ENCODE measurements at regions not wholly inside any gene's neighbourhood (a gene's known extent, or its start where the extent isn't known, plus 50 kb on each side); places are given as distances from the start of the nearest gene placed in this dataset.

GRCh38 chr20:62545901-62546525 is 70.2 kb upstream of the GATA5 start:
- DNase-seq (no peak), ATAC-seq (no peak)
- TF ChIP-seq CTCF (IDR thresholded peaks at IDR 0.05) = no peak
- Histone ChIP-seq H3K27ac (ENCODE audit: low read length) (no peak overlapping the region), H3K9me3 (ENCODE audit: control insufficient read depth, insufficient read depth, low read length) (no peaks in the 10 kb centered on the region), H3K36me3 (ENCODE audit: control insufficient read depth, insufficient read depth, low read length) (no peaks in the 10 kb centered on the region), H3K4me1 (ENCODE audit: control insufficient read depth, insufficient read depth, low read length) (peaks cover 63% of the 10 kb centered on the region), H3K4me3 (ENCODE audit: low read length) (no peak overlapping the region), H3K27me3 (ENCODE audit: control insufficient read depth, insufficient read depth, low read length) (peaks cover 9% of the 10 kb centered on the region)
- H3K9me3 Mint-ChIP-seq = no peaks in the 10 kb centered on the region
- H3K4me1 Mint-ChIP-seq = peaks cover 6 to 42% of the 10 kb centered on the region in 2 donors
- intact Hi-C loops (cut with micrococcal nuclease) = no loop called here
- no peak overlapping the region for H3K4me3 Mint-ChIP-seq
- WGBS (ENCODE audit: insufficient coverage) = 88% methylated on average over 22 of the region's 22 CpGs
- H3K27ac Mint-ChIP-seq = no peak overlapping the region
- H3K36me3 Mint-ChIP-seq = no peaks in the 10 kb centered on the region
- peaks cover 5 to 8% of the 10 kb centered on the region in 2 donors for H3K27me3 Mint-ChIP-seq (ENCODE audit: low read depth in 2 of 2)

DNA sequence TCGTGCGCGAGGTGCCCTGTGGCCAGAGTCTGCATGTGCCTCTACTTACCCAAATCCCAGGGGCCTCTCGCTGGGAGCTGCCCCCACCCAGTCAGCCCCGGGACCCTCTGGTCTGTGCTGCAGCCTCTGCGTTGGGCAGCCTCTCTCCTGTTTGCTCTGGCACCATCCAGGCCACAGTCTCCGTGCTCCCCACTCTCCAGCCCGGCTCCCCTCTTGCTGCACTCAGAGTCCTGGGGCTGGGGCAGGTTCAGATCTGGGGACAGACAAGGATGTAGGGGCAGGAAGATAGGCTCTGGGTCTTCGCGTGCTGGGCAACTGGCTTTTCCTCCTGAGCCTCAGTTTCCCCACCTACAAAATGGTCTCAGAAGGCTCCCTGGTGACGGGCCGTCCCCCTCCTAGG is 70.8 kb upstream of the GATA5 start:
- Histone ChIP-seq H3K9me3 (ENCODE audit: control insufficient read depth, insufficient read depth, low read length) (no peaks in the 10 kb centered on the region), H3K27ac (ENCODE audit: low read length) (no peak overlapping the region), H3K27me3 (ENCODE audit: control insufficient read depth, insufficient read depth, low read length) (peaks cover 13% of the 10 kb centered on the region), H3K36me3 (ENCODE audit: control insufficient read depth, insufficient read depth, low read length) (no peaks in the 10 kb centered on the region), H3K4me3 (ENCODE audit: low read length) (no peak overlapping the region), H3K4me1 (ENCODE audit: control insufficient read depth, insufficient read depth, low read length) (peaks cover 69% of the 10 kb centered on the region)
- H3K27me3 Mint-ChIP-seq (ENCODE audit: low read depth in 2 of 2) = peaks cover 5 to 10% of the 10 kb centered on the region in 2 donors
- peaks cover 6 to 47% of the 10 kb centered on the region in 2 donors for H3K4me1 Mint-ChIP-seq
- WGBS (ENCODE audit: insufficient coverage) = 96% methylated on average over 12 of the region's 12 CpGs
- H3K36me3 Mint-ChIP-seq = no peaks in the 10 kb centered on the region
- ATAC-seq = no peak
- DNase-seq = no peak
- intact Hi-C loops (cut with micrococcal nuclease) = no loop called here
- H3K27ac Mint-ChIP-seq = no peak overlapping the region
- no peaks in the 10 kb centered on the region for H3K9me3 Mint-ChIP-seq
- no peak for TF ChIP-seq CTCF (IDR thresholded peaks at IDR 0.05)
- no peak overlapping the region for H3K4me3 Mint-ChIP-seq

GRCh38 chr20:62547364-62547763 is 71.6 kb upstream of the GATA5 start:
- Histone ChIP-seq H3K9me3 (ENCODE audit: control insufficient read depth, insufficient read depth, low read length) (no peaks in the 10 kb centered on the region), H3K4me1 (ENCODE audit: control insufficient read depth, insufficient read depth, low read length) (peaks cover 73% of the 10 kb centered on the region), H3K27me3 (ENCODE audit: control insufficient read depth, insufficient read depth, low read length) (peaks cover 19% of the 10 kb centered on the region), H3K36me3 (ENCODE audit: control insufficient read depth, insufficient read depth, low read length) (no peaks in the 10 kb centered on the region), H3K27ac (ENCODE audit: low read length) (no peak overlapping the region), H3K4me3 (ENCODE audit: low read length) (no peak overlapping the region)
- Mint-ChIP-seq H3K4me1 (peaks cover 6 to 50% of the 10 kb centered on the region in 2 donors), H3K27me3 (ENCODE audit: low read depth in 2 of 2) (peaks cover 5 to 12% of the 10 kb centered on the region in 2 donors), H3K4me3 (no peak overlapping the region), H3K9me3 (no peaks in the 10 kb centered on the region), H3K27ac (no peak overlapping the region), H3K36me3 (no peaks in the 10 kb centered on the region)
- ATAC-seq (no peak), DNase-seq (no peak)
- TF ChIP-seq CTCF (IDR thresholded peaks at IDR 0.05) = no peak
- intact Hi-C loops (cut with micrococcal nuclease) = no loop called here
- WGBS (ENCODE audit: insufficient coverage) = 90% methylated on average over 14 of the region's 14 CpGs

DNA sequence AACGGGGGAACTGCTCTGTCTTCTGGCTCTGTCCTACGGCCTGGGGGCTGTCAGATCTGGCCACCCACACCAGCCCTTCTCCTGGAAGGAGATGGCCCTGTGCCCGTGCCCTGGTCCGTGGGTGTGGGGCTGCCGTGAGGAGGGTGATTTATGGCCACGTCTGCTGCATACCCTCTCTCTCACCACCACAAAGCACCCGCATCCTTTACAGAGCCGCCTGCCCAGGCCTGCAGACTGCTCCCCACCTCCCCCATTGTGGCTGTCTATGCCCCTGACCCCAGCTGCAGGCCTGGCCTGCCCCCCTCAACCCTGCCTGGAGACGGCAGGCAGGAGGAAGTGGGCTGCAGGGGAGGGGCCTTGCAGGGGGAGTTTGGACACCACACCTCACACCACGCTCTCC is 72.7 kb upstream of the GATA5 start:
- H3K4me1 ChIP-seq (ENCODE audit: control insufficient read depth, insufficient read depth, low read length) = peaks cover 70% of the 10 kb centered on the region
- no peaks in the 10 kb centered on the region for H3K9me3 Mint-ChIP-seq
- TF ChIP-seq CTCF (IDR thresholded peaks at IDR 0.05) = no peak
- H3K27me3 Mint-ChIP-seq (ENCODE audit: low read depth in 2 of 2) = peaks cover 12 to 19% of the 10 kb centered on the region in 2 donors
- no peak overlapping the region for H3K4me3 ChIP-seq (ENCODE audit: low read length)
- peak; percentile 30 to 48 (median 41) for ATAC-seq
- H3K4me3 Mint-ChIP-seq = no peak overlapping the region
- 3% methylated on average over 6 of the region's 10 CpGs for WGBS (ENCODE audit: insufficient coverage)
- H3K27ac Mint-ChIP-seq = peak overlapping the region in 1 of 2 donors; percentile 53
- peaks cover 6 to 50% of the 10 kb centered on the region in 2 donors for H3K4me1 Mint-ChIP-seq
- DNase-seq = no peak
- no peaks in the 10 kb centered on the region for H3K36me3 ChIP-seq (ENCODE audit: control insufficient read depth, insufficient read depth, low read length)
- peaks cover 27% of the 10 kb centered on the region for H3K27me3 ChIP-seq (ENCODE audit: control insufficient read depth, insufficient read depth, low read length)
- intact Hi-C loops (cut with micrococcal nuclease) = no loop called here
- H3K27ac ChIP-seq (ENCODE audit: low read length) = no peak overlapping the region
- H3K36me3 Mint-ChIP-seq = no peaks in the 10 kb centered on the region
- no peaks in the 10 kb centered on the region for H3K9me3 ChIP-seq (ENCODE audit: control insufficient read depth, insufficient read depth, low read length)

Data from natural killer cell (primary cell).